RWPE1 (cell line): ENCODE measurements at regions not wholly inside any gene's neighbourhood (a gene's known extent, or its start where the extent isn't known, plus 50 kb on each side); places are given as distances from the start of the nearest gene placed in this dataset.

ENCODE experiments used
- CTCF ChIA-PET: fragments of 350-600 bp; sonication (Branson Sonifier 250); formaldehyde crosslinking; extraction: SDS; loops from one replicate; lab custom pipeline; 2021; lab: Yijun Ruan, JAX
- POLR2A ChIA-PET: fragments of 400-600 bp; formaldehyde crosslinking; extraction: SDS; loops from one replicate; lab custom pipeline; 2020; ENCODE audit warnings: antibody characterized with exemption; ENCODE audit not compliant: low non-redundant PET; lab: Yijun Ruan, JAX
- DNase-seq: peaks from one replicate; pipeline ENCODE4 v3.0.0; 2012; ENCODE audit warnings: low spot score
- H3K27ac ChIP-seq: fragments of 450-650 bp; 2 replicates; pipeline ENCODE4 v1.5.1; 2017
- CTCF ChIP-seq: fragments of 450-650 bp; conservative IDR thresholded peaks from 2 replicates; pipeline ENCODE4 v1.5.1; 2017; ENCODE audit warnings: low read depth, mild to moderate bottlenecking

- no peak overlapping the region for H3K27ac ChIP-seq
- no peak for DNase-seq
- ChIA-PET POLR2A (no interaction called here), CTCF (no interaction called here)
- no peak for TF ChIP-seq CTCF
Observed at GRCh38 chr7:68146983-68147382, 1150.3 kb downstream of the TYW1 start.

- DNase-seq = no peak
- ChIA-PET CTCF (no interaction called here), POLR2A (no interaction called here)
Observed at GRCh38 chr7:68147614-68148238, 1151.1 kb downstream of the TYW1 start.

GRCh38 chr7:68148440-68148839 lies 1151.8 kb downstream of the TYW1 start:
- no peak for TF ChIP-seq CTCF

More at GRCh38 chr7:68147614-68148238, 1151.1 kb downstream of the TYW1 start:
- no peak overlapping the region for H3K27ac ChIP-seq
- no peak for TF ChIP-seq CTCF

GRCh38 chr7:68152205-68152604 lies 1155.6 kb downstream of the TYW1 start:
- no peak for DNase-seq
- no peak overlapping the region for H3K27ac ChIP-seq
- ChIA-PET POLR2A (no interaction called here), CTCF (no interaction called here)
- no peak for TF ChIP-seq CTCF

More at GRCh38 chr7:68148440-68148839, 1151.8 kb downstream of the TYW1 start:
- no peak overlapping the region for H3K27ac ChIP-seq
- CTCF ChIA-PET = no interaction called here
- DNase-seq = no peak
- POLR2A ChIA-PET = no interaction called here

GRCh38 chr7:68155676-68156075 lies 1159.0 kb downstream of the TYW1 start:
- ChIA-PET POLR2A (no interaction called here), CTCF (no interaction called here)
- no peak for DNase-seq
- no peak overlapping the region for H3K27ac ChIP-seq
- TF ChIP-seq CTCF = no peak

- POLR2A ChIA-PET = no interaction called here
- no peak for TF ChIP-seq CTCF
Observed at GRCh38 chr7:68158686-68159295, 1162.2 kb downstream of the TYW1 start.

More at GRCh38 chr7:68158686-68159295, 1162.2 kb downstream of the TYW1 start:
- DNase-seq = no peak
- H3K27ac ChIP-seq = no peak overlapping the region
- CTCF ChIA-PET = no interaction called here
